ENCODE measurements at regions not wholly inside any gene's neighbourhood (a gene's known extent, or its start where the extent isn't known, plus 50 kb on each side); places are given as distances from the start of the nearest gene placed in this dataset.

- TF ChIP-seq, protein P1, sequence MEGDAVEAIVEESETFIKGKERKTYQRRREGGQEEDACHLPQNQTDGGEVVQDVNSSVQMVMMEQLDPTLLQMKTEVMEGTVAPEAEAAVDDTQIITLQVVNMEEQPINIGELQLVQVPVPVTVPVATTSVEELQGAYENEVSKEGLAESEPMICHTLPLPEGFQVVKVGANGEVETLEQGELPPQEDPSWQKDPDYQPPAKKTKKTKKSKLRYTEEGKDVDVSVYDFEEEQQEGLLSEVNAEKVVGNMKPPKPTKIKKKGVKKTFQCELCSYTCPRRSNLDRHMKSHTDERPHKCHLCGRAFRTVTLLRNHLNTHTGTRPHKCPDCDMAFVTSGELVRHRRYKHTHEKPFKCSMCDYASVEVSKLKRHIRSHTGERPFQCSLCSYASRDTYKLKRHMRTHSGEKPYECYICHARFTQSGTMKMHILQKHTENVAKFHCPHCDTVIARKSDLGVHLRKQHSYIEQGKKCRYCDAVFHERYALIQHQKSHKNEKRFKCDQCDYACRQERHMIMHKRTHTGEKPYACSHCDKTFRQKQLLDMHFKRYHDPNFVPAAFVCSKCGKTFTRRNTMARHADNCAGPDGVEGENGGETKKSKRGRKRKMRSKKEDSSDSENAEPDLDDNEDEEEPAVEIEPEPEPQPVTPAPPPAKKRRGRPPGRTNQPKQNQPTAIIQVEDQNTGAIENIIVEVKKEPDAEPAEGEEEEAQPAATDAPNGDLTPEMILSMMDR (IDR thresholded peaks at IDR 0.05), result no peak
- TF ChIP-seq ZNF121 (CRISPR knock-in tag; IDR thresholded peaks at IDR 0.05), result no peak
Observed at GRCh38 chr5:163604013-163604412, 98.6 kb downstream of the MAT2B start.
